Endothelial cell of umbilical vein (primary cell): ENCODE measurements at regions not wholly inside any gene's neighbourhood (a gene's known extent, or its start where the extent isn't known, plus 50 kb on each side); places are given as distances from the start of the nearest gene placed in this dataset.

Source experiments
- BruUV-seq: library from RNA; stranded (reverse); fragments of 400-500 nt; replicated peaks from 2 replicates; lab custom pipeline; 2021; lab: Mats Ljungman, UMichigan
- CTCF ChIA-PET: fragments of 300-600, 350-600 bp; sonication (Branson Sonifier 250); formaldehyde crosslinking; loops from one replicate; lab custom pipeline; 2021; ENCODE audit warnings: antibody characterized with exemption, inconsistent platforms; lab: Charles Lee
- POLR2A ChIA-PET: fragments of 300-600, 350-600 bp; sonication (Branson Sonifier 250); formaldehyde crosslinking; loops from one replicate; lab custom pipeline; 2021; ENCODE audit warnings: antibody characterized with exemption, inconsistent platforms; lab: Charles Lee
- DNase-seq: peaks from one replicate; pipeline ENCODE4 v3.0.0-alpha.2; 2011; ENCODE audit warnings: low read depth, low spot score
- FAIRE-seq: peaks from 2 replicates; lab custom pipeline; 2011; peaks lifted over from hg19 to GRCh38; lab: Jason Lieb, UNC
- H2AFZ ChIP-seq: 2 replicates; pipeline ENCODE4 v1.6.0; 2012; ENCODE audit warnings: low read depth, low read length, control low read depth, inconsistent platforms
- H3K27ac ChIP-seq: 2 replicates; pipeline ENCODE4 v1.5.1; 2011; ENCODE audit warnings: low read depth, mild to moderate bottlenecking, control low read depth, low read length, moderate library complexity; ENCODE audit not compliant: insufficient read depth
- H3K27me3 ChIP-seq, 2 experiments: 2 replicates each; pipeline versions ENCODE4 v1.6.0 to v1.6.1; 2011; ENCODE audit warnings: low read length in 2 of 2, mixed read lengths in 1 of 2; ENCODE audit not compliant: control insufficient read depth in 2 of 2, insufficient read depth in 2 of 2
- H3K36me3 ChIP-seq, 2 experiments: 2 replicates in 1 of 2; 3 replicates in 1 of 2; pipeline ENCODE4 v1.5.1; 2011; ENCODE audit warnings: low read length in 2 of 2, mild to moderate bottlenecking in 1 of 2, moderate library complexity in 1 of 2; ENCODE audit not compliant: control insufficient read depth in 2 of 2, insufficient read depth in 2 of 2; ENCODE audit errors: extremely low read depth in 1 of 2
- H3K4me1 ChIP-seq: 3 replicates; pipeline ENCODE4 v1.5.1; 2011; ENCODE audit warnings: mild to moderate bottlenecking, low read length; ENCODE audit not compliant: control insufficient read depth, insufficient read depth; ENCODE audit errors: extremely low read depth
- H3K4me2 ChIP-seq: 2 replicates; pipeline ENCODE4 v1.6.1; 2011; ENCODE audit warnings: low read length, control low read depth, mixed read lengths; ENCODE audit not compliant: insufficient read depth
- H3K4me3 ChIP-seq, 3 experiments: fragments of 200-600 bp in 1 of 3; sonication (generic), shearing (Covaris generic) in 1 of 3; replicated peaks in 1 of 3; 2 replicates each; pipeline ENCODE4 v1.5.1; 2011 to 2016; ENCODE audit warnings: control low read depth in 3 of 3, low read length in 3 of 3, mild to moderate bottlenecking in 2 of 3, inconsistent platforms in 1 of 3, low read depth in 1 of 3, moderate library complexity in 1 of 3; ENCODE audit not compliant: insufficient read depth in 1 of 3
- H3K79me2 ChIP-seq: 2 replicates; pipeline ENCODE4 v1.6.0; 2012; ENCODE audit warnings: low read length, inconsistent platforms; ENCODE audit not compliant: control insufficient read depth, insufficient read depth
- H3K9ac ChIP-seq: replicated peaks from 2 replicates; pipeline ENCODE3; 2011; ENCODE audit warnings: low read length, control low read depth; ENCODE audit not compliant: insufficient read depth; ENCODE audit errors: extremely low read depth
- H3K9me1 ChIP-seq: replicated peaks from 3 replicates; pipeline ENCODE4 v1.6.0; 2011; ENCODE audit warnings: mild to moderate bottlenecking, low read length; ENCODE audit not compliant: control insufficient read depth, insufficient read depth; ENCODE audit errors: extremely low read depth
- H3K9me3 ChIP-seq: replicated peaks from 2 replicates; pipeline ENCODE4 v1.5.1; 2012; ENCODE audit warnings: low read length, inconsistent platforms; ENCODE audit not compliant: control insufficient read depth, insufficient read depth
- H4K20me1 ChIP-seq: replicated peaks from 2 replicates; pipeline ENCODE3; 2011; ENCODE audit warnings: mild to moderate bottlenecking, low read length; ENCODE audit not compliant: control insufficient read depth, insufficient read depth; ENCODE audit errors: extremely low read depth
- CTCF ChIP-seq, 2 donors: IDR thresholded peaks; 1 replicate in 1 of 2; 2 replicates in 1 of 2; pipeline ENCODE4 v1.5.1; 2011; ENCODE audit warnings: low read length in 2 of 2, mild to moderate bottlenecking in 2 of 2, moderate library complexity in 2 of 2, control low read depth in 1 of 2, inconsistent platforms in 1 of 2, low read depth in 1 of 2; ENCODE audit not compliant: insufficient read depth in 1 of 2; ENCODE audit errors: extremely low read depth in 1 of 2
- EZH2 ChIP-seq: IDR thresholded peaks from 2 replicates; pipeline ENCODE4 v1.6.1; 2012; ENCODE audit warnings: borderline replicate concordance, low read depth, mild to moderate bottlenecking, moderate library complexity, low read length, inconsistent platforms; ENCODE audit not compliant: severe bottlenecking
- FOS ChIP-seq: IDR thresholded peaks from 2 replicates; pipeline ENCODE4 v1.6.1; 2011; ENCODE audit warnings: mild to moderate bottlenecking, low read length, moderate library complexity, borderline replicate concordance; ENCODE audit not compliant: insufficient read depth
- GATA2 ChIP-seq: IDR thresholded peaks from 2 replicates; pipeline ENCODE4 v1.7.0; 2011; ENCODE audit warnings: low read depth, mild to moderate bottlenecking, moderate library complexity, mixed read lengths, low read length; ENCODE audit not compliant: insufficient read length, insufficient read depth
- JUN ChIP-seq: IDR thresholded peaks from 2 replicates; pipeline ENCODE4 v1.6.1; 2011; ENCODE audit warnings: borderline replicate concordance, low read depth; ENCODE audit not compliant: insufficient read length, insufficient read depth
- MYC ChIP-seq: IDR thresholded peaks from one replicate; pipeline ENCODE4 v1.6.1; 2011; ENCODE audit warnings: mild to moderate bottlenecking, low read depth, low read length
- POLR2A ChIP-seq: IDR thresholded peaks from 2 replicates; pipeline ENCODE4 v1.6.1; 2012; ENCODE audit warnings: low read depth, mild to moderate bottlenecking, control low read depth, low read length
- POLR2AphosphoS5 ChIP-seq: IDR thresholded peaks from 2 replicates; pipeline ENCODE4 v1.6.1; 2012; ENCODE audit warnings: low read depth, mild to moderate bottlenecking, control low read depth, low read length, moderate library complexity; ENCODE audit not compliant: insufficient read depth
- dilution Hi-C: fragments of 300-500 bp; cut with MboI; formaldehyde crosslinking; loops from one replicate; pipeline ENCODE4 v1.15.0; 2019; ENCODE audit warnings: low sequenced_read_pairs; ENCODE audit not compliant: extremely low pct_ligation_motif_present
- intact Hi-C: fragments of 100-400 bp; cut with micrococcal nuclease; formaldehyde crosslinking; loops from one replicate; pipeline ENCODE4 v1.10.0; 2022
- TF ChIP-seq, protein P1 (sequence below): IDR thresholded peaks from 2 replicates; pipeline ENCODE4 v1.6.1; 2011; ENCODE audit not compliant: insufficient read depth, insufficient read length

GRCh38 chr5:130290219-130290618 is 386.0 kb downstream of the CHSY3 start:
- ChIA-PET POLR2A (no interaction called here), CTCF (no interaction called here)
- Histone ChIP-seq H3K4me1 (no peaks in the 10 kb centered on the region), H3K27ac (no peak overlapping the region), H3K79me2 (no peaks in the 10 kb centered on the region), H3K9me1 (no peaks in the 10 kb centered on the region), H3K4me3 (no peak overlapping the region), H3K9me3 (no peaks in the 10 kb centered on the region), H4K20me1 (no peaks in the 10 kb centered on the region), H3K4me2 (no peak overlapping the region), H3K9ac (no peak overlapping the region), H3K36me3 (no peaks in the 10 kb centered on the region), H3K27me3 (no peaks in the 10 kb centered on the region), H2AFZ (no peak overlapping the region)
- dilution Hi-C loops: no loop called here
- BruUV-seq: no TSS peak
- DNase-seq: no peak
- FAIRE-seq: no peak
- TF ChIP-seq FOS (no peak), POLR2AphosphoS5 (no peak), MYC (no peak), EZH2 (no peak), GATA2 (no peak), POLR2A (no peak), JUN (no peak), CTCF (IDR thresholded peaks at IDR 0.05; ENCODE audit: extremely low read depth in 1 of 2, insufficient read depth in 1 of 2, low read depth in 1 of 2, low read length in 2 of 2) (no peak)
- TF ChIP-seq, protein P1, sequence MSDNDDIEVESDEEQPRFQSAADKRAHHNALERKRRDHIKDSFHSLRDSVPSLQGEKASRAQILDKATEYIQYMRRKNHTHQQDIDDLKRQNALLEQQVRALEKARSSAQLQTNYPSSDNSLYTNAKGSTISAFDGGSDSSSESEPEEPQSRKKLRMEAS: no peak
- intact Hi-C loops: no loop called here
